ENCODE measurements at regions not wholly inside any gene's neighbourhood (a gene's known extent, or its start where the extent isn't known, plus 50 kb on each side); places are given as distances from the start of the nearest gene placed in this dataset.

GRCh38 chr1:204744107-204744779 lies 58.7 kb upstream of the LRRN2 start:
- TF ChIP-seq SNAI2 (CRISPR knock-in tag; IDR thresholded peaks at IDR 0.05) (no peak), GLIS3 (CRISPR knock-in tag; IDR thresholded peaks at IDR 0.05) (no peak)
